Left renal pelvis (tissue), 4 donors: ENCODE measurements at regions not wholly inside any gene's neighbourhood (a gene's known extent, or its start where the extent isn't known, plus 50 kb on each side); places are given as distances from the start of the nearest gene placed in this dataset.

Experiments used
- DNase-seq, 4 donors: peaks; one replicate each; pipeline ENCODE4 v3.0.0-alpha.2; 2013; ENCODE audit warnings: low read depth in 4 of 4, low spot score in 3 of 4

- DNase-seq: no peak
These were observed 135.8 kb upstream of the TMEM161B start for GRCh38 chr5:88404405-88404804.

- DNase-seq: no peak
These were observed 133.0 kb upstream of the TMEM161B start for GRCh38 chr5:88401686-88402085.

GRCh38 chr5:88401228-88401627 lies 132.6 kb upstream of the TMEM161B start:
- DNase-seq: no peak

- DNase-seq: no peak
These were observed 130.9 kb upstream of the TMEM161B start for GRCh38 chr5:88399561-88399960.

- DNase-seq: no peak
These were observed 129.7 kb upstream of the TMEM161B start for GRCh38 chr5:88398316-88398715.

- no peak for DNase-seq
These were observed 128.2 kb upstream of the TMEM161B start for GRCh38 chr5:88396751-88397281.

- no peak for DNase-seq
These were observed 127.4 kb upstream of the TMEM161B start for GRCh38 chr5:88396000-88396535.

GRCh38 chr5:88395264-88395663 lies 126.6 kb upstream of the TMEM161B start:
- DNase-seq: no peak

GRCh38 chr5:88394536-88395175 lies 126.0 kb upstream of the TMEM161B start:
- no peak for DNase-seq

GRCh38 chr5:88393716-88394535 lies 125.3 kb upstream of the TMEM161B start:
- DNase-seq: no peak

GRCh38 chr5:88393042-88393441 lies 124.4 kb upstream of the TMEM161B start:
- DNase-seq: no peak

- DNase-seq: peak in 1 of 4 donors; percentile 15
These were observed 123.3 kb upstream of the TMEM161B start for GRCh38 chr5:88391991-88392390.

- DNase-seq: no peak
These were observed 122.5 kb upstream of the TMEM161B start for GRCh38 chr5:88391116-88391515.

GRCh38 chr5:88390481-88390880 lies 121.8 kb upstream of the TMEM161B start:
- no peak for DNase-seq

GRCh38 chr5:88390096-88390441 lies 121.4 kb upstream of the TMEM161B start:
- no peak for DNase-seq

GRCh38 chr5:88389338-88390095 lies 120.9 kb upstream of the TMEM161B start:
- DNase-seq: no peak

GRCh38 chr5:88388476-88389337 lies 120.1 kb upstream of the TMEM161B start:
- no peak for DNase-seq

- no peak for DNase-seq
These were observed 116.2 kb upstream of the TMEM161B start for GRCh38 chr5:88384886-88385285.

- DNase-seq: no peak
These were observed 111.7 kb upstream of the TMEM161B start for GRCh38 chr5:88380332-88380731.
